Adipocyte (in vitro differentiated cells): ENCODE measurements at regions not wholly inside any gene's neighbourhood (a gene's known extent, or its start where the extent isn't known, plus 50 kb on each side); places are given as distances from the start of the nearest gene placed in this dataset.

Experiments used
- DNase-seq: peaks from one replicate; pipeline ENCODE4 v3.0.0-alpha.2; 2015; ENCODE audit warnings: low read depth
- H3K27me3 ChIP-seq: replicated peaks from 2 replicates; pipeline ENCODE4 v1.7.0; 2013; ENCODE audit warnings: mild to moderate bottlenecking, low read length, moderate library complexity; ENCODE audit not compliant: control insufficient read depth, insufficient read depth
- H3K36me3 ChIP-seq: 2 replicates; pipeline ENCODE4 v1.7.0; 2013; ENCODE audit warnings: low read length, mild to moderate bottlenecking, moderate library complexity; ENCODE audit not compliant: control insufficient read depth, insufficient read depth, severe bottlenecking
- H3K4me1 ChIP-seq: 2 replicates; pipeline ENCODE4 v1.7.0; 2013; ENCODE audit warnings: mild to moderate bottlenecking, low read length, moderate library complexity; ENCODE audit not compliant: control insufficient read depth, insufficient read depth
- H3K4me3 ChIP-seq: 2 replicates; pipeline ENCODE4 v1.7.0; 2013; ENCODE audit warnings: mild to moderate bottlenecking, low read length, moderate library complexity
- H3K9ac ChIP-seq: 2 replicates; pipeline ENCODE4 v1.7.0; 2013; ENCODE audit warnings: mild to moderate bottlenecking, low read length, moderate library complexity
- H3K9me3 ChIP-seq: 2 replicates; pipeline ENCODE4 v1.7.0; 2013; ENCODE audit warnings: mild to moderate bottlenecking, low read length, moderate library complexity; ENCODE audit not compliant: control insufficient read depth

- Histone ChIP-seq H3K4me1 (peaks cover 4% of the 10 kb centered on the region), H3K4me3 (no peak overlapping the region), H3K9ac (no peak overlapping the region), H3K27me3 (no peaks in the 10 kb centered on the region), H3K9me3 (no peaks in the 10 kb centered on the region), H3K36me3 (no peaks in the 10 kb centered on the region)
- DNase-seq, result no peak
Observed at GRCh38 chr20:55685841-55686240, 319.5 kb downstream of the CBLN4 start.

- no peak for DNase-seq
- H3K9me3 ChIP-seq, result no peaks in the 10 kb centered on the region
- H3K36me3 ChIP-seq, result no peaks in the 10 kb centered on the region
- H3K9ac ChIP-seq, result no peak overlapping the region
- H3K4me1 ChIP-seq, result peaks cover 4% of the 10 kb centered on the region
- no peaks in the 10 kb centered on the region for H3K27me3 ChIP-seq
- no peak overlapping the region for H3K4me3 ChIP-seq
Observed at GRCh38 chr20:55685425-55685824, 319.9 kb downstream of the CBLN4 start.

GRCh38 chr20:55684578-55684977, 320.7 kb downstream of the CBLN4 start:
- H3K9ac ChIP-seq, result no peak overlapping the region
- peaks cover 4% of the 10 kb centered on the region for H3K4me1 ChIP-seq
- H3K9me3 ChIP-seq, result no peaks in the 10 kb centered on the region
- no peak for DNase-seq
- H3K27me3 ChIP-seq, result no peaks in the 10 kb centered on the region
- no peak overlapping the region for H3K4me3 ChIP-seq
- no peaks in the 10 kb centered on the region for H3K36me3 ChIP-seq

GRCh38 chr20:55678970-55679667, 326.2 kb downstream of the CBLN4 start:
- Histone ChIP-seq H3K27me3 (no peaks in the 10 kb centered on the region), H3K9ac (no peak overlapping the region), H3K9me3 (no peaks in the 10 kb centered on the region), H3K36me3 (no peaks in the 10 kb centered on the region), H3K4me1 (no peaks in the 10 kb centered on the region), H3K4me3 (no peak overlapping the region)
- no peak for DNase-seq

GRCh38 chr20:55678126-55678525, 327.2 kb downstream of the CBLN4 start:
- H3K27me3 ChIP-seq, result no peaks in the 10 kb centered on the region
- DNase-seq, result no peak
- H3K9me3 ChIP-seq, result no peaks in the 10 kb centered on the region
- H3K4me3 ChIP-seq, result no peak overlapping the region
- no peaks in the 10 kb centered on the region for H3K4me1 ChIP-seq
- no peaks in the 10 kb centered on the region for H3K36me3 ChIP-seq
- no peak overlapping the region for H3K9ac ChIP-seq

GRCh38 chr20:55677011-55677410, 328.3 kb downstream of the CBLN4 start:
- Histone ChIP-seq H3K4me1 (no peaks in the 10 kb centered on the region), H3K9me3 (no peaks in the 10 kb centered on the region), H3K4me3 (no peak overlapping the region), H3K9ac (no peak overlapping the region), H3K27me3 (no peaks in the 10 kb centered on the region), H3K36me3 (no peaks in the 10 kb centered on the region)
- no peak for DNase-seq

- no peak overlapping the region for H3K4me3 ChIP-seq
- no peaks in the 10 kb centered on the region for H3K36me3 ChIP-seq
- no peaks in the 10 kb centered on the region for H3K9me3 ChIP-seq
- H3K4me1 ChIP-seq, result no peaks in the 10 kb centered on the region
- H3K9ac ChIP-seq, result no peak overlapping the region
- no peak for DNase-seq
- no peaks in the 10 kb centered on the region for H3K27me3 ChIP-seq
Observed at GRCh38 chr20:55676097-55676496, 329.2 kb downstream of the CBLN4 start.

GRCh38 chr20:55668631-55669030, 336.7 kb downstream of the CBLN4 start:
- Histone ChIP-seq H3K9me3 (no peaks in the 10 kb centered on the region), H3K4me3 (no peak overlapping the region), H3K4me1 (no peaks in the 10 kb centered on the region), H3K36me3 (no peaks in the 10 kb centered on the region), H3K27me3 (peaks cover 3% of the 10 kb centered on the region), H3K9ac (no peak overlapping the region)
- DNase-seq, result no peak

GRCh38 chr20:55667955-55668354, 337.4 kb downstream of the CBLN4 start:
- Histone ChIP-seq H3K4me3 (no peak overlapping the region), H3K9ac (no peak overlapping the region), H3K36me3 (no peaks in the 10 kb centered on the region), H3K27me3 (peaks cover 3% of the 10 kb centered on the region), H3K9me3 (no peaks in the 10 kb centered on the region), H3K4me1 (no peaks in the 10 kb centered on the region)
- no peak for DNase-seq

GRCh38 chr20:55667024-55667423, 338.3 kb downstream of the CBLN4 start:
- no peaks in the 10 kb centered on the region for H3K36me3 ChIP-seq
- no peaks in the 10 kb centered on the region for H3K4me1 ChIP-seq
- no peak overlapping the region for H3K9ac ChIP-seq
- H3K9me3 ChIP-seq, result no peaks in the 10 kb centered on the region
- peaks cover 3% of the 10 kb centered on the region for H3K27me3 ChIP-seq
- no peak overlapping the region for H3K4me3 ChIP-seq
- DNase-seq, result no peak

GRCh38 chr20:55656231-55656775, 349.0 kb downstream of the CBLN4 start:
- no peaks in the 10 kb centered on the region for H3K4me1 ChIP-seq
- no peak overlapping the region for H3K4me3 ChIP-seq
- peaks cover 5% of the 10 kb centered on the region for H3K9me3 ChIP-seq
- H3K36me3 ChIP-seq, result no peaks in the 10 kb centered on the region
- no peak overlapping the region for H3K9ac ChIP-seq
- DNase-seq, result no peak
- no peaks in the 10 kb centered on the region for H3K27me3 ChIP-seq
